GM19240 (cell line): ENCODE measurements at regions not wholly inside any gene's neighbourhood (a gene's known extent, or its start where the extent isn't known, plus 50 kb on each side); places are given as distances from the start of the nearest gene placed in this dataset.

Experiments used
- DNase-seq: peaks from one replicate; pipeline ENCODE4 v3.0.0; 2011; ENCODE audit warnings: low spot score; ENCODE audit not compliant: insufficient read length

DNA sequence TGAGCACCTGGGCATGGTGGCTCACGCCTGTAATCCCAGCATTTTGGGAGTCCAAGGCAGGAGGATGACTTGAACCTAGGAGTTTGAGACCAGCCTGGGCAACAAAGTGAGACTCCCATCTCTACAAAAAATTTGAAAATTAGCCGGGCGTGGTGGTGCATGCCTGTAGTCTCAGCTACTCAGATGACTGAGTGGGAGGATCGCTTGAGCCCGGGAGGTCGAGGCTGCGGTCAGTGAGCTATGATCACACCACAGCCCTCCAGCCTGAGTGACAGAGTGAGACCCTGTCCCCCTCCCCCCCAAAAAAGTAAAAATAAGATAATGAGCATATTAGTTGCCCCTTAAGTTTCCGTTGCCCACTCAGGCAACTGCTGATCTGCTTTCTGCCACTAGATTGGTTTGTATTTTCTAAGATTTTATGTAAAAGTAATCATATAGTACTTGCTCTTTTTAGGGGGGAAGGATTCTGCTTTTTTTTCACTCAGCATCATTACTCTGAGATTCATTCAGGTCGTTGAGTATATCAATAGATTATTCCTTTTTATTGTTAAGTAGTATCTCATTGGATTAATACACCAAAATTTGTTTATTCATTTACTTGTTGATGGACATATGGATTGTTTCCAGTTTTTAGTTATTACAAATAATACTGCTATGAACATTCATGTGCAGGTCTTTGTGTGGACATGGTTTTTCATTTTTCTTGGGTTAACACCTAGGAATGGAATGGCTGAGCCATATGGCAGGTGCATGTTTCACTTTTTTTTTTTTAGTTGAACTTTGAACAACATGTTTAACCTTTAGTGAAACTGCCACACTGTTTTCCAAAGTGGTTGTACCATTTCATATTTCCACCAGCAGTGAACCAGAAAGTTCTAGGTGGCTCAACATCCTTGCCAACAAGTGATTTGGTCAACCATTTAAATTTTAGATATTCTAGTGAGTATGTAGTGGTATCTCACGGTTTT lies 75.0 kb upstream of the SPRED2 start:
- DNase-seq = no peak

DNA sequence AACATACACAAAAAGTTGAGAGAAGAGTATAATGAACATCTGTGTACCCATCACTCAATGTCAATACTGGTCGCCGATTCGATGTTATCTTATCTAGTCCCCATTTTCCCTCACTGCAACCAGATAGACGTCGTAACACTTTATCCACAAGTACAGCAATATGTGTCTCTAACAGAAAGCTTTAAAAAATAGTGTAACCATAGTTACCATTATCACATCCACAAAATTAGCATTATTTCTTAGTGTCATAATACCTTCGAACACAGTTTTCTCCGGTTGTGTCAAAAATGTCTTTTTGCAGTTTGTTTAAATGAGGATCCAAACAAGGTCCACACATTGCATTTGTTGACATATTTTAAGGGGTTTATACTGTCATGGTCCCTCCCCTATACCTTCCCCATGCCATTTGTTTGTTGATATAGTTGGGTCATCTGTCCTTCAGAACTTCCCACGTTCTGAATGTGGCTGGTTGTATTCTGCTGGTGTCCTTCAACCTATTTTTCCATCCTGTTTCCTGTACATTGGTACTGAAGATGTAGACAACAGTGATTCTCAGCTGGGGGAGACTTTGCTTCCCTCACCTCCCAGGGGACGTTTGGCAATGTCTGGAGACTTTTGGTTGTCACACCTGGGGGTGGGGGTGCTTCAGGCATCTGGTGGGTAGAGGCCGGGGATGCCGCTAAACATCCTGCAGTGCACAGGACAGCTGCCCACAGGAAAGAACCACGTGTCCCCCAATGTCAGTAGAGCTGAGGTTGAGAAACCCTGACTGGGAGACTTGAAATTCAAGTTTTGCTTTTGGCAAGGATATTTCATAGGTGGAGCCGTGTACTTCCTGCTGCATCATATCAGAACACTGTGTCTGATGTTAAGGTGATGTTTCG lies 72.7 kb upstream of the SPRED2 start:
- no peak for DNase-seq

DNA sequence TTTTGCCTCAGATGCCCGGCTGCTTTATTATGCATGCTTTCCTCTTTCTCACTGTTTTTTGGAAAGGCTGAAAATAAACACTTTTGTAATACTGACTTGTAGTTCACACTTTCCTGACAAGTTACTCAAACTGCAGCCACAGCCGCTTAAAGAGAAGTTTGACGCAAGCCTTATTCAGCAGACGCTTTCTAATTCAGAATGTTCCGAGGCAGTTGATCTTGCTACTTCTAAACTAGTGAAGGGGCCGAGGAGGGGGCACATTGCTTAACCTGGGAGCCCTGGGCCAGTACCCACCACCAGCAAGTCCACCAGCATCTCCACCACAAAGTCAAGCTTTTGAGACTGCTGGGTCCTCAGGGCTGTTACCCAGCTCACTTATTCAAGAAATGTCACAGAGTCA lies 71.8 kb upstream of the SPRED2 start:
- no peak for DNase-seq

DNA sequence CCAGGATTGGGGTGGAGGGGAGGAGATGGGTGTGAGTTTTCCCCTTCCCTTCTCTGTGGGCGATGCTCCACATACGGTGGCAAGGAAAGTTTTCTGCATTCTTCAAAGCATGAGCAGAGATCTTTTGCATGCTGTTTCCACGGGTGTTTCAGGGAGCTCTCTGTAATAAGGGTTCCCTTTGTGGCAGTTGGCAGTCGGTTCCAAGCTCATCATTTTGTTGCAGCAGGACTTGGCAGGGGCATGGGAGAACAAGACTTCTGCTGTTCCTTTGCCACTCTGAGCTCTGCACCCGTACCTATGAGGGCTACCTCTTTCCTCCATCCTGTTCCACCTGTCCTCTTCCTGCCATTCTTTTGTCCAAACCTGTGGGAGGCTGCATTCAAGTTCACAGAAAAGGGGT lies 71.3 kb upstream of the SPRED2 start:
- DNase-seq = no peak

DNA sequence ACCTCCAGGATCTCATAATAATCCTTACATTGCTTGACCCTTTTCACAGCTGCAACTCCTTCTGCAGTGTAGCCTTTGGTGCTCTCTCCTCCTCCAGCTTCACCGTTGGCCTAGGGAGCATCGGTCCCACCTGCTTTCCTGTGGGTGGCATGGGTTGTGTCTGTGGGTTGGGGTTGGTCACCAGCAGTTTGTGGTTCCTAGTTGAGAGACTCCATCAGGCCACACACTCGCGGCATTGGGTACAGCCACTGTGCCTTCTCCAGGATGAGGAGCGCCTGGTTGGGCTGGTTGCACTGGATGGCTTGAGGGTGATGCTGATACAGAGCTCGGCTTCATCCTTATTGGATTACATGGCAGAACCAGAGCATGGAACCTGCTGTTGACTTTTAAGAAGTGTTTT lies 69.4 kb upstream of the SPRED2 start:
- DNase-seq = no peak

DNA sequence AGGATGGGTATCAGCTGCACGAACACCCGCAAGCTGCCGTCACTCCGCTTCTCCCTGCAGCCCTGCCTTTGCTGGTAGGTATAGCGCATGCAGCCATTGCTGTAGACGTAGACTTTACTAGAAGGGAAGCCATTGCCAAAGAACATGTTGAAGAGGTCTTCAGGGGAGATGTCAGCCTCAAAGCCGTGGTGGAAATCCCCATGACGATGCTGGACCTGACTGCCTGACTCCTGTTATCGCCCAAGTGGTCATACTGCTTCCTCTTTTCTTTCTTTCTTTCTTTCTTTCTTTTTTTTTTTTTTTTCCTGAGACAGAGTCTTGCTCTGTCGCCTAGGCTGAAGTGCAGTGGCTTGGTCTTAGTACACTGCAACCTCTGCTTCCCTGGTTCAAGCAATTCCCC lies 68.7 kb upstream of the SPRED2 start:
- DNase-seq = no peak

DNA sequence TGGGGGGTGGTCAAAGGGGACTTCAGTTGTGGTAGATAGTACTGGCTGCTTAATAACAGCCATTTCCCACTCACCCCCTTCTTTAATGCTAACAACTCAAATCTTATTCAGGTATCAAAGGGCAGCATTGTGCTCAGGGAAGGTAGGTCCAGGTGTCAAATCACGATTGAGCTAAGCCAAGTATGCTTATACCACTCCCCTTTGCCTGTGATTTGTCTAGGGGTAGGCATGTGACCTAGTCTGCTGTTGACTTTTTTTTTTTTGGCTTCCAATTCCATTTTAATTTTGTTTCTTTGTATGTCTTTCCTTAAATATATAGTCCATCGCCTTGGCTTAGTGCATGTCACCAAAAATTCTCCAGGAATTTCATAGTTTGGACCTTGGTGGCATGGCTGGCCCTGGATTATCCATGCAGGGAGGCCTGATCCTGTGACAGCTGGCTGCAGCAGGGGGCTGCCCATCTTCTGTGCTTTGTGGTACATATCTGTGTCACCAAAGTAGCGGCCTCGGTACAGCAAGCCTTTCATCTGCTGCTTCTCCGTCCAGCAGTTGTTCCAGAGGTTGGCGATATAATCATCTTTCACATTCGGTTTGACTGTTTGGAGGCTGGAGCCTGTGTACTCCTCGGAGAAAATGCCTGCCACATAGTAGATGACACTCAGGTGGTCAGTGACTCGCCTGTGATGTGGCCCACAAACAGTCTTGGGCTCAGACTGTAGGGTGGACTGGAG lies 68.1 kb upstream of the SPRED2 start:
- no peak for DNase-seq

DNA sequence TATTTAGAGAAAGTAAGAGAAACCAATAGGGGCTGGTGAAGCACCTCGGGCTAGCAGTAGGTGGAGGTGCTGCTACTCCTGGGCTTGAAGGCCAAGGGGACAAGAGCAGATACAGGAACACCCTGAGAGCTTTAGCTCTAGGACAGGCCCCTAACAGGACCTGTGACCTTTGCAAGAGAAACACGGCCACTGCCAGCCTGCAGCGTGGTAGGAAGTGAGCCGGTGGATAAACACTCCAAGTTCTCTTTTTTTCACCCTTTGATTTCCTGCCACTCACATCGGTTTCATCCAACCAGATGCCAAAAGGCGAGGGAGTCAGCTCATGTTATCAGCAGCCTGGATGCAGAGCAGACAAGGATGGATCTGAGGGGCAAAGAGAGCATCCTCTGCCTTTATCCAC lies 66.8 kb upstream of the SPRED2 start:
- DNase-seq = no peak

DNA sequence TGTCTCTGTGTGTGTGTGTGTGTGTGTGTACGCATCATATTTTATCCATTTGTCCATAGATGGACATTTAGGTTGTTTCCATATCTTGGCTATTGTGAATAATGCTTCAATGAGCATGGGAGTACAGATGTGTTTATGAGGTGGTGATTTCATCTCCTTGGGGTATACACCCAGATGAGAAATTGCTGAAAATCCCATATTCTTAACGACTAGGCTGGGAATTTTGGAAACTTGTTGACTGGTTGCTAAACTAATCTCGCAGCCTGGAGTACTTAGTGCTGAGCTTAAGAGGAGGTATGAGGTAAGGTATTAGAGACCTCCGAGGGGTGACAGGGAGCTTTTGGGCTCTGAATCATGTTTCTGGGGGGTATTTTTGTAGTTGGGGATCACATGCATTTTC lies 66.0 kb upstream of the SPRED2 start:
- DNase-seq = no peak

DNA sequence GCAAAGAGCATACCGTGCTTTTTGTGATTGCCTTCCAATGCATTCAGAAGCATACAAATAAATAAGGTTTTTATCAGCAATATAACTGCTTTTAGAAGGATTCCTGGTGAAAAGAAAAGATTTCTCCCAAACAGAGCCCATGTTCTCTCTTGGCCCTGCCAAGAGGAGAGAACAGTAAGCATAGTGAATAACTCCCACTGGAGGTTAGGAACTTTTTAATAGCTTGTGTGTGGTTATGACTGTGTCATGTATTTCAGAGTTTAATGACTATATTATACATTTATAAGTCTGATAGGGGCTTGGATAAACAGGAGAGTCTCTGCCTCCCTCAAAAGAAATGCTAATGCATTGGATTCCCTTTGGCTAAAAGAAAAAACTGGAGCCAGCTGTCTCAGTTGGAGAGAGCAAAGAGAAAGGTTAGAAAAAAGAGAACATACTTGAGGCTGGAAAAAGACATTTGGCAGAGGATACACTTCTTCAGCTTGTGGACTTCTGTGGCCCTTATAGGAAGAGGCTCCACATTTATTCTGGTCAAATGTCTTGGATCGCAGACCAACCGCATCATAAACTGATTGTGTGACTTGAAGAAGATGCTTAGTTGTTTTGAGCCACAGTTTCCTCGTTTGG lies 63.0 kb upstream of the SPRED2 start:
- no peak for DNase-seq

DNA sequence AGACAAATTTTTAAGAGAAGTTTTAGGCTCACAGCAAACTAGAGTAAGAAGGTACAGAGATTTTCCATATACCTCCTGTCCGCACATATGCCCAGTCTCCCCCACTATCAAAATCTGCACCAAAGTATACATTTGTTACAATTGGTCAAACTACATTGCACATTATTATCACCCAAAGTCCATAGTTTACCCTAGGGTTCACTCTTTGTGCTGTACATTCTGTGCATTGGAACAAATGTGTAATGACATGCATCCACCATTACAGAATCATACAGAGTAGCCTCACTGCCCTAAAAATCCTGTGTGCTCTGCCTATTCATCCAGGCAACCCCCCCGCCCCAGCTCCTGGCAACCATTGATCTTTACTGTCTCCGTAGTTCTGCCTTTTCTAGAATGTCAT lies 61.7 kb upstream of the SPRED2 start:
- no peak for DNase-seq

DNA sequence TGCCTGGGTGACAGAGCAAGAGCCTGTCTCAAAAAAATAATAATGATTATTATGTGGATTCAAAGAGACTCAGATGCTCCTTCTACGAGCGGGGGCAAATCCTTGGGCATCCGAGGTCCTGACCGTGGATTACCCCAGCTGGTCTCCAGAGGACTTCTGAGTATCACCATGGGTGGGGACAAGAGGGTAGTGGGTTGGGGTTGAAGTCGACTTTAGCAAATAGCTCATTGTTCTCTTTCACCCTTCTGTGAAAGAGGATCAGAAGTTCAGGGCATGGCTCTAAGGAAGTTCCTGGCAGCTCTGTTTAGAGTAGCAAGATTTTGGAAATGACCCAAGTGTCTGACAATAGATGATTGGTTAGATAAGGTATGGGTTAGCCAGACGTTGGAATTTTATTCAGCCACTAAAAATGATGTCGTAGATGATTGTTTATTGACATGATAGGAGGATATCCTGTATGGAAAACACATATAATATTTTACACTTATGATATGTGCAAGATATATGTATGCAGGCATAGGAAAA lies 59.0 kb upstream of the SPRED2 start:
- DNase-seq = no peak

DNA sequence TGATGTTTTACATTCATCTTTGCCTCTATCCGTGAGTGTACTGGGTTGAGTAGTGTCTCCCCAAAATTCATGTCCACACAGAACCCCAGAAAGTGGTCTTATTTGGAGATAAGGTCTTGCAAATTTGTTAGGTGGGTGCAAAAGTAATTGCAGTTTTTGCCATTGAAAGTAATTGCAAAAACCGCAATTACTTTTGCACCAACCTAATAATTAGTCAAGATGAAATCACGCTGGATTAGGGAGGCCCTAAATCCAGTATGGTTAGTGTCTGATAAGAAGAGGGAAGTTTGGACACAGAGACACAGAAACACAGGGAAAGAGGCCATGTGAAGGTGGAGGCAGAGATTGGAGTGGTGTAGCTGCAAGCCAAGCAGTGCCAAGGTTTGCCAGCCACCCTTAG lies 57.8 kb upstream of the SPRED2 start:
- no peak for DNase-seq

DNA sequence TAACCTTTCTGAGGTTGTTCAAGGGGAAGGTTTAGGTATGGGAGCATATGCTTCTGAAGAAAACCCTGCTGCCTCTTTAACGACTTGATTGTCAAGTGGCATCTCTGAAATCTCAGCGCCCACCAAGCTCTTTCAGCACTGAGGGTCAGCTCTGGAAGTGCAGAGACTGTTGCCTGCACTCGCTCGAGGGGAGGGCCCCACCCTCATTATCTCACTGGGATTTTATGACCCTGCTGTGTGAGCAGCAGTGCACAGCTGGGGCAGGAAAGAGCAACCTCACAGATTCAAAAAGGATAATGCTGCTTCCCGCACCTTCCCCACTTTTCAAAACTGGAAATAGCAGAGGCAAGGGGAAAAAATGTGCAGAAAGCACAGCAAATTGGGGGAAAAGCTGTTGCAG lies 56.9 kb upstream of the SPRED2 start:
- DNase-seq = no peak

DNA sequence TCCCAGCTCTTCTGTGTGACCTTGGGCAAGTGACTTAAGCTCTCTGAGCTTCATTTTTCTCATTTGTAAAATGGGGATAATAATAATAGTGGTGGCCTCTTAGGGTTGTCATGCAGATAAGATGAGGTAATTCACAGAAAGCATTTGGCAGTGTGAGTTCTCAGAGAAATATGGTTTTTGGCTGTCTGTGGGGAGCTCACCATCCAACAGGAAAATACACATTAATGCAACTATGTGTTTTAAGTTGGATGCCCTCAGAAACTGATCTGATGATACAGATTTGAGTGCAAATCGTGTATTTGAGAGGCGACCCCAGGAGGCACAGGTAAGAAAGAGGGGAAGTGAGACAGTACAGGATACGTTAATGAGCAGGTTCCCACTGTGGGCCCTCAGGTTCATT lies 56.1 kb upstream of the SPRED2 start:
- no peak for DNase-seq

DNA sequence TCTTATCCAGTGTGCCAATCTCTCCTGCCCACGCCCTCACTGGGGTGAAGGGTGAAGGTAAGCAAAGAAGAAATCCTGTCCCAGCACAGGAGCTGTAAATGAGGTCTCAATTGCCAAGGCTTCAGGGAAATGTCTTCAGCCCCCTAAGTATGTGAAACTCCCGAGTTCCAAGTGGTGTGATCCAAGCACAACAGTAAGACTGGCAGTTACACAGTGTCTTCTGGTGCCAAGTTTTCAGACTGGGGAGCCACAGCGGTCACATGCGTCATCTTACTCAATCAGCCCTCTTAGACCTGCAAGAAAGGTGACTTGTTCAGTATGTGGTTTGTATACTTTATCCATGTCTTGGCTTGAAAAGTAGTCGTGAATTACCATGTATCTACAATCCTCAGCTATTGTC lies 55.0 kb upstream of the SPRED2 start:
- DNase-seq = no peak

DNA sequence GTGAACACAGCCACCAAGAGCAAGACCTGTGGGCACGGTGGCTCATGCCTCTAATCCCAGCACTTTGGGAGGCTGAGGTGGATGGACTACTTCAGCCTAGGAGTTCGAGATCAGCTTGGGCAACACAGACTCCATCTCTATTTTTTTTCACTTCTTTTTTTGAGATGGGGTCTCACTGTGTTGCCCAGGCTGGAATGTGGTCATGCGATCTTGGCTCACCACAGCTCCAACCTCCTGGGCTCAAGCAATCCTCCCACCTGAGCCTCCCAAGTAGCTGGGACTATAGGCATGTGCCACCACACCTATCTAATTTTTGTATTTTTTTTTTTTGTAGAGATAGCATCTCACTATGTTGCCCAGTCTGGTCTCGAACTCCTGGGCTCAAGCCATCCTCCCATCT lies 54.4 kb upstream of the SPRED2 start:
- no peak for DNase-seq

DNA sequence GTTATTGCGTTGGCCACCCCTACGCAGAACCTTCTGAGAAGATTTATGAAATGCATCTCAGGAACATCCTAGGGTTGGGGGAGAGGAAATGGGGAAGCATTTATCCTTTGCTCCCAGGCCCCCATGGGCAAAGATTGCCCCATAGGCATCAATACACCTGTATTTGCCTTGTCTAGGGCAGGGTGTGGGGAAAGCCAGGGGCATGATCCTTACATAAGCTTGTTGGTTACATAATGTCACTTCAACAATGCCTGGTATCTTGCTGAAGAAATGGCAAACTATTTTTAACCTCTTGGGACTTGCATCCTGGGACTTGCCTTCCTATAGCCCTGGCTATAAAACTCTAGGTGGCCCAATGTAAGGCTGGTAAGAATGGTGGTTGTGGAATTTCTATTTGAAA lies 53.9 kb upstream of the SPRED2 start:
- no peak for DNase-seq

DNA sequence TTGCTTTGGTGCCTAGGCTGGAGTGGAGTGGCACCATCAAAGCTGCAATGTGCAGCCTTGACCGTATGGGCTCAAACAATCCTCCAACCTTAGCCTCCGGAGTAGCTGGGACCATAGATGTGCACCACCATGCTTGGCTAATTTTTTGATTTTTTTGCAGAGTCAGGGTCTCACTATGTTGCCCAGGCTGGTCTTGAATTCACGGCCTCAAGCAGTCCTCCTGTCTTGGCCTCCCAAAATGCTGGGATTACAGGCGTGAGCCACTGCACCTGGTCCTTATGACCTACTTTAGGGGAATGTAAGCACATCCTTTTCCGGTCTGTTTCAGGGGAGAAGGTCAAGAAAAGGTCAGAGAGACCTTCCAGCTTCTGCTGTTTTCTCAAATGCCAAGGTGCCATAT lies 53.4 kb upstream of the SPRED2 start:
- no peak for DNase-seq

DNA sequence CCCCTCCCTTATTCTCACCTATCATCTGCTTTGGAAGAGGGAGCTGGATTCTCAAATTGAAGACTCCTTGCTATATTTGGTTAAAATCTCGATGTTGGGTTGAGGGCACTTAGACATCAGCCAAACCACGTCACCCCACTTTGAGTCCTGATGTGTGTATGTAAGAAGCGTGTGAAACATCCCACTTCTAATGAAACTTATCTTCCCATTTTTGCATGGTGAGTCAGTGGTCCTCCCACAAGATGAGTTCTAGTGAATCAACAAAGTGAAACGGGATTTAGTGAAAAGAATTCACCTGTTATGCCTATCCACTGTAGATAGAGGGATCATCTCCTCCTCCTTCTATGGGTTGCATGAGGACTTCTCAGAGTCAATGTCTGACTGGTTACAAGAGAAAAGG lies 51.4 kb upstream of the SPRED2 start:
- no peak for DNase-seq

DNA sequence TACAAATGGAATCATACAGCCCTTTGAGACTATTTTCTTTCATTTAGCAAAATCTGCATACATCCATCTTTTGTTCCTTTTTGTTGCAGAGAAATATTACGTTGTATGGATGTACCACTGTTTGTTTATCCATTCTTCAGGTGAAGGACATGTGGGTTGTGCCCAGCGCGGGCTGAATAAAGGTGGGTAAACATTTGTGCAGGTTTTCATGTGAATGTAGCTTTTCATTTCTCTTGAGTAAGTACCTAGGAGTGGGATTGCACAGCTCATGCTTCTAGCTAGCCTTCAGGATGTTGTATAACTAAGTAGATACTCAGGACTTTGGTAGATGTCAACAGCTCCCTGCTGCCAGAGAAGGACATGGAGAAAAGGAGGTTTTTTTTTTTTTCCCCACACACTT lies 50.6 kb upstream of the SPRED2 start:
- DNase-seq = no peak
